Liver (tissue), 8 donors: ENCODE measurements at regions not wholly inside any gene's neighbourhood (a gene's known extent, or its start where the extent isn't known, plus 50 kb on each side); places are given as distances from the start of the nearest gene placed in this dataset.

Experiments used
- DNase-seq: peaks from one replicate; pipeline ENCODE4 v3.0.0-alpha.2; 2017; ENCODE audit warnings: low spot score
- H3K27ac ChIP-seq, 2 donors: one replicate each; pipeline ENCODE4 v1.7.0; 2013; ENCODE audit warnings: inconsistent platforms in 2 of 2, low read length in 2 of 2, control low read depth in 1 of 2, low read depth in 1 of 2, mild to moderate bottlenecking in 1 of 2
- H3K27me3 ChIP-seq, 4 donors: one replicate each; pipeline versions ENCODE4 v1.6.1 to v1.7.0; 2013; ENCODE audit warnings: low read length in 3 of 4, inconsistent platforms in 1 of 4, mild to moderate bottlenecking in 1 of 4, moderate library complexity in 1 of 4; ENCODE audit not compliant: control insufficient read depth in 4 of 4, insufficient read depth in 4 of 4
- H3K36me3 ChIP-seq, 4 donors: one replicate each; pipeline versions ENCODE4 v1.6.1 to v1.7.0; 2013; ENCODE audit warnings: low read length in 3 of 4, mild to moderate bottlenecking in 3 of 4, low read depth in 1 of 4, moderate library complexity in 1 of 4; ENCODE audit not compliant: control insufficient read depth in 4 of 4, insufficient read depth in 3 of 4
- H3K4me1 ChIP-seq, 4 donors: one replicate each; pipeline versions ENCODE4 v1.6.1 to v1.7.0; 2013; ENCODE audit warnings: low read length in 3 of 4, mild to moderate bottlenecking in 3 of 4, moderate library complexity in 1 of 4; ENCODE audit not compliant: control insufficient read depth in 4 of 4, insufficient read depth in 4 of 4
- H3K4me3 ChIP-seq, 3 donors: one replicate each; pipeline versions ENCODE4 v1.6.1 to v1.7.0; 2013; ENCODE audit warnings: low read length in 3 of 3, control low read depth in 1 of 3, low read depth in 1 of 3, mild to moderate bottlenecking in 1 of 3
- H3K9ac ChIP-seq, 2 donors: one replicate each; pipeline ENCODE4 v1.7.0; 2013; ENCODE audit warnings: low read length in 2 of 2, mild to moderate bottlenecking in 2 of 2, moderate library complexity in 2 of 2, control low read depth in 1 of 2, low read depth in 1 of 2
- H3K9me3 ChIP-seq, 4 donors: one replicate each; pipeline versions ENCODE4 v1.6.1 to v1.7.0; 2013; ENCODE audit warnings: low read length in 3 of 4; ENCODE audit not compliant: control insufficient read depth in 4 of 4
- ATF3 ChIP-seq: IDR thresholded peaks from 2 replicates; pipeline ENCODE4 v1.6.1; 2016; ENCODE audit warnings: antibody characterized with exemption
- CTCF ChIP-seq: fragments of 150-350 bp; IDR thresholded peaks from 2 replicates; pipeline ENCODE4 v1.5.1; 2017; ENCODE audit warnings: improper control_type of control experiment, low read depth, low read length; ENCODE audit not compliant: missing input control
- EGR1 ChIP-seq, 2 donors: IDR thresholded peaks; 2 replicates each; pipeline ENCODE4 v1.6.1; 2016 to 2018; ENCODE audit warnings: antibody characterized with exemption in 2 of 2, low read depth in 2 of 2
- FOXA2 ChIP-seq: IDR thresholded peaks from 2 replicates; pipeline ENCODE4 v1.6.1; 2016; ENCODE audit warnings: antibody characterized with exemption
- MAX ChIP-seq: IDR thresholded peaks from 2 replicates; pipeline ENCODE4 v1.6.1; 2016; ENCODE audit warnings: antibody characterized with exemption
- NR2F2 ChIP-seq: IDR thresholded peaks from 2 replicates; pipeline ENCODE4 v1.6.1; 2016; ENCODE audit warnings: antibody characterized with exemption
- RAD21 ChIP-seq, 2 donors: IDR thresholded peaks; 2 replicates each; pipeline ENCODE4 v1.6.1; 2016; ENCODE audit warnings: antibody characterized with exemption in 2 of 2, mild to moderate bottlenecking in 2 of 2
- REST ChIP-seq: IDR thresholded peaks from 2 replicates; pipeline ENCODE4 v1.6.1; 2016; ENCODE audit warnings: antibody characterized with exemption, mild to moderate bottlenecking
- RXRA ChIP-seq, 2 donors: IDR thresholded peaks; 2 replicates each; pipeline ENCODE4 v1.6.1; 2017 to 2018; ENCODE audit warnings: antibody characterized with exemption in 2 of 2, mild to moderate bottlenecking in 1 of 2
- SP1 ChIP-seq: IDR thresholded peaks from 2 replicates; pipeline ENCODE4 v1.6.1; 2018; ENCODE audit warnings: antibody characterized with exemption, mild to moderate bottlenecking
- TAF1 ChIP-seq: conservative IDR thresholded peaks from 2 replicates; pipeline ENCODE4 v1.6.1; 2016; ENCODE audit warnings: antibody characterized with exemption, mild to moderate bottlenecking
- YY1 ChIP-seq: IDR thresholded peaks from 2 replicates; pipeline ENCODE4 v1.6.1; 2016; ENCODE audit warnings: antibody characterized with exemption, mild to moderate bottlenecking
- WGBS: extraction: QIAGEN DNeasy Blood & Tissue Kit; methylation state at CpG from one replicate; pipeline ENCODE4 v1.1.7; 2013; 5-methylcytosine and 5-hydroxymethylcytosine counted together
- donor health status: healthy.
- donor health status: healthy.
- donor health status: healthy.
- donor health status: healthy.
- donor health status: healthy.

- Histone ChIP-seq H3K27ac (no peak overlapping the region), H3K27me3 (no peaks in the 10 kb centered on the region), H3K9ac (no peak overlapping the region), H3K9me3 (no peaks in the 10 kb centered on the region), H3K4me1 (no peaks in the 10 kb centered on the region), H3K4me3 (no peak overlapping the region), H3K36me3 (no peaks in the 10 kb centered on the region)
- no peak for TF ChIP-seq NR2F2
- no peak for TF ChIP-seq MAX
- TF ChIP-seq ATF3 = no peak
- TF ChIP-seq SP1 = no peak
- no peak for TF ChIP-seq CTCF
- no peak for DNase-seq
- WGBS = 56% methylated on average over 3 of the region's 3 CpGs
Observed at GRCh38 chr9:25241421-25241820, 436.8 kb downstream of the TUSC1 start.

GRCh38 chr9:25226901-25227686 lies 451.1 kb downstream of the TUSC1 start:
- Histone ChIP-seq H3K27me3 (no peaks in the 10 kb centered on the region), H3K36me3 (no peaks in the 10 kb centered on the region), H3K4me1 (no peaks in the 10 kb centered on the region), H3K9me3 (peaks cover 0 to 6% (median 0%) of the 10 kb centered on the region in 4 donors), H3K27ac (no peak overlapping the region), H3K9ac (no peak overlapping the region), H3K4me3 (no peak overlapping the region)
- TF ChIP-seq TAF1 = no peak
- no peak for TF ChIP-seq RAD21 (IDR thresholded peaks at IDR 0.05)
- no peak for TF ChIP-seq RXRA (IDR thresholded peaks at IDR 0.05)
- no peak for TF ChIP-seq NR2F2
- no peak for TF ChIP-seq CTCF
- TF ChIP-seq YY1 = no peak
- TF ChIP-seq FOXA2 = no peak
- TF ChIP-seq SP1 = no peak
- no peak for DNase-seq
- 83% methylated on average over 8 of the region's 8 CpGs for WGBS

GRCh38 chr9:25225938-25226760 lies 452.1 kb downstream of the TUSC1 start:
- H3K4me1 ChIP-seq = no peaks in the 10 kb centered on the region
- H3K27me3 ChIP-seq = no peaks in the 10 kb centered on the region
- peaks cover 0 to 6% (median 0%) of the 10 kb centered on the region in 4 donors for H3K9me3 ChIP-seq
- WGBS = 89% methylated on average over 20 of the region's 20 CpGs
- H3K27ac ChIP-seq = no peak overlapping the region
- H3K4me3 ChIP-seq = no peak overlapping the region
- no peak for DNase-seq
- H3K36me3 ChIP-seq = no peaks in the 10 kb centered on the region
- no peak overlapping the region for H3K9ac ChIP-seq
- TF ChIP-seq MAX (no peak), ATF3 (no peak), REST (no peak), FOXA2 (no peak), EGR1 (IDR thresholded peaks at IDR 0.05; ENCODE audit: low read depth in 2 of 2) (no peak), CTCF (no peak)
